Stimulated activated effector memory CD8-positive, alpha-beta T cell treated with anti-CD3 and anti-CD28 coated beads, Interleukin-12 subunit alpha, Interleukin-12 subunit beta, amount 100 ng/mL, for 72 hours (primary cell): ENCODE measurements at regions not wholly inside any gene's neighbourhood (a gene's known extent, or its start where the extent isn't known, plus 50 kb on each side); places are given as distances from the start of the nearest gene placed in this dataset.
"Not testable (repeated sequence)": the region's sequence is repeated elsewhere in the genome, so short reads cannot be mapped to it uniquely, and the experiment has no call there.

Source experiments
- ATAC-seq: fragments of 150-1000 bp; cut with Tn5 transposase; 2 replicates; pipeline ENCODE4 v1.10.0; 2021
- DNase-seq, 2 donors: peaks; one replicate each; pipeline ENCODE4 v3.0.0; 2021 to 2022; ENCODE audit warnings: low spot score in 2 of 2
- H3K27ac Mint-ChIP-seq: one replicate; pipeline ENCODE4 v1.8.0; 2022; ENCODE audit warnings: mild to moderate bottlenecking, mixed read lengths
- H3K36me3 Mint-ChIP-seq: one replicate; pipeline ENCODE4 v1.8.0; 2022; ENCODE audit warnings: mild to moderate bottlenecking, mixed read lengths
- H3K4me1 Mint-ChIP-seq: one replicate; pipeline ENCODE4 v1.8.0; 2022; ENCODE audit warnings: mixed read lengths
- H3K4me3 Mint-ChIP-seq: one replicate; pipeline ENCODE4 v1.8.0; 2022; ENCODE audit warnings: mild to moderate bottlenecking, mixed read lengths
- H3K9me3 Mint-ChIP-seq: one replicate; pipeline ENCODE4 v1.8.0; 2022; ENCODE audit warnings: mixed read lengths

GRCh38 chr6:9332241-9332780 is 897.0 kb upstream of the SLC35B3 start:
- Mint-ChIP-seq H3K4me1 (no peaks in the 10 kb centered on the region), H3K4me3 (no peak overlapping the region), H3K36me3 (no peaks in the 10 kb centered on the region), H3K9me3 (peaks cover 15% of the 10 kb centered on the region), H3K27ac (no peak overlapping the region)
- DNase-seq, result no peak
- no peak for ATAC-seq

GRCh38 chr6:9316831-9317230 is 881.5 kb upstream of the SLC35B3 start:
- no peak for DNase-seq
- Mint-ChIP-seq H3K9me3 (peaks cover 8% of the 10 kb centered on the region), H3K36me3 (no peaks in the 10 kb centered on the region), H3K4me3 (no peak overlapping the region), H3K4me1 (no peaks in the 10 kb centered on the region), H3K27ac (no peak overlapping the region)
- no peak for ATAC-seq

GRCh38 chr6:9315966-9316650 is 880.8 kb upstream of the SLC35B3 start:
- DNase-seq (no peak), ATAC-seq (no peak)
- Mint-ChIP-seq H3K9me3 (peaks cover 8% of the 10 kb centered on the region), H3K4me3 (no peak overlapping the region), H3K4me1 (no peaks in the 10 kb centered on the region), H3K27ac (no peak overlapping the region), H3K36me3 (no peaks in the 10 kb centered on the region)

GRCh38 chr6:9308284-9308683 is 872.9 kb upstream of the SLC35B3 start:
- no peak for ATAC-seq
- H3K4me1 Mint-ChIP-seq, result no peaks in the 10 kb centered on the region
- no peaks in the 10 kb centered on the region for H3K36me3 Mint-ChIP-seq
- H3K4me3 Mint-ChIP-seq, result no peak overlapping the region
- peaks cover 10% of the 10 kb centered on the region for H3K9me3 Mint-ChIP-seq
- DNase-seq, result no peak
- no peak overlapping the region for H3K27ac Mint-ChIP-seq

GRCh38 chr6:9307786-9308185 is 872.4 kb upstream of the SLC35B3 start:
- Mint-ChIP-seq H3K4me3 (no peak overlapping the region), H3K36me3 (no peaks in the 10 kb centered on the region), H3K4me1 (no peaks in the 10 kb centered on the region), H3K9me3 (peaks cover 9% of the 10 kb centered on the region), H3K27ac (no peak overlapping the region)
- DNase-seq, result no peak
- no peak for ATAC-seq

- Mint-ChIP-seq H3K36me3 (no peaks in the 10 kb centered on the region), H3K4me1 (no peaks in the 10 kb centered on the region), H3K4me3 (no peak overlapping the region), H3K9me3 (peaks cover 9% of the 10 kb centered on the region), H3K27ac (no peak overlapping the region)
- no peak for ATAC-seq
- DNase-seq, result no peak
Measured at GRCh38 chr6:9307187-9307586, 871.8 kb upstream of the SLC35B3 start.

- H3K4me1 Mint-ChIP-seq, result no peaks in the 10 kb centered on the region
- no peak overlapping the region for H3K27ac Mint-ChIP-seq
- no peaks in the 10 kb centered on the region for H3K36me3 Mint-ChIP-seq
- peaks cover 15% of the 10 kb centered on the region for H3K9me3 Mint-ChIP-seq
- H3K4me3 Mint-ChIP-seq, result no peak overlapping the region
- no peak for DNase-seq
- no peak for ATAC-seq
Measured at GRCh38 chr6:9295644-9296043, 860.3 kb upstream of the SLC35B3 start.

GRCh38 chr6:9292975-9293374 is 857.6 kb upstream of the SLC35B3 start:
- peaks cover 10% of the 10 kb centered on the region for H3K9me3 Mint-ChIP-seq
- DNase-seq, result no peak
- no peak overlapping the region for H3K4me3 Mint-ChIP-seq

GRCh38 chr6:9290342-9290741 is 855.0 kb upstream of the SLC35B3 start:
- not testable (repeated sequence) for DNase-seq, H3K27ac Mint-ChIP-seq

More at GRCh38 chr6:9292975-9293374, 857.6 kb upstream of the SLC35B3 start:
- ATAC-seq, result no peak
- H3K27ac Mint-ChIP-seq, result no peak overlapping the region
- H3K36me3 Mint-ChIP-seq, result no peaks in the 10 kb centered on the region
- no peaks in the 10 kb centered on the region for H3K4me1 Mint-ChIP-seq

GRCh38 chr6:9272671-9273070 is 837.3 kb upstream of the SLC35B3 start:
- ATAC-seq (no peak), DNase-seq (no peak)
- no peaks in the 10 kb centered on the region for H3K36me3 Mint-ChIP-seq
- H3K9me3 Mint-ChIP-seq, result peaks cover 10% of the 10 kb centered on the region
- H3K4me1 Mint-ChIP-seq, result no peaks in the 10 kb centered on the region
- H3K27ac Mint-ChIP-seq, result no peak overlapping the region
- H3K4me3 Mint-ChIP-seq, result no peak overlapping the region

More at GRCh38 chr6:9290342-9290741, 855.0 kb upstream of the SLC35B3 start:
- ATAC-seq, H3K4me1 Mint-ChIP-seq, H3K9me3 Mint-ChIP-seq, H3K4me3 Mint-ChIP-seq, H3K36me3 Mint-ChIP-seq: not testable (repeated sequence)

- ATAC-seq, result no peak
Measured at GRCh38 chr6:9266741-9267140, 831.4 kb upstream of the SLC35B3 start.

GRCh38 chr6:9257215-9257614 is 821.9 kb upstream of the SLC35B3 start:
- no peak for DNase-seq
- Mint-ChIP-seq H3K36me3 (no peaks in the 10 kb centered on the region), H3K4me1 (no peaks in the 10 kb centered on the region), H3K27ac (no peak overlapping the region), H3K9me3 (peaks cover 12% of the 10 kb centered on the region), H3K4me3 (no peak overlapping the region)
- ATAC-seq, result no peak

More at GRCh38 chr6:9266741-9267140, 831.4 kb upstream of the SLC35B3 start:
- peaks cover 15% of the 10 kb centered on the region for H3K9me3 Mint-ChIP-seq
- H3K27ac Mint-ChIP-seq, result no peak overlapping the region
- H3K4me1 Mint-ChIP-seq, result no peaks in the 10 kb centered on the region
- DNase-seq, result no peak
- H3K36me3 Mint-ChIP-seq, result no peaks in the 10 kb centered on the region
- H3K4me3 Mint-ChIP-seq, result no peak overlapping the region

- no peak for DNase-seq
- Mint-ChIP-seq H3K4me3 (no peak overlapping the region), H3K27ac (no peak overlapping the region), H3K36me3 (no peaks in the 10 kb centered on the region), H3K4me1 (no peaks in the 10 kb centered on the region), H3K9me3 (peaks cover 2% of the 10 kb centered on the region)
- ATAC-seq, result no peak
Measured at GRCh38 chr6:9254251-9254650, 818.9 kb upstream of the SLC35B3 start.

- Mint-ChIP-seq H3K36me3 (no peaks in the 10 kb centered on the region), H3K4me1 (no peaks in the 10 kb centered on the region), H3K4me3 (no peak overlapping the region), H3K27ac (no peak overlapping the region), H3K9me3 (peaks cover 2% of the 10 kb centered on the region)
- DNase-seq (no peak), ATAC-seq (no peak)
Measured at GRCh38 chr6:9252799-9253198, 817.5 kb upstream of the SLC35B3 start.

GRCh38 chr6:9250852-9251251 is 815.5 kb upstream of the SLC35B3 start:
- no peak for DNase-seq
- ATAC-seq, result no peak
- Mint-ChIP-seq H3K4me1 (no peaks in the 10 kb centered on the region), H3K36me3 (no peaks in the 10 kb centered on the region), H3K9me3 (peaks cover 2% of the 10 kb centered on the region), H3K27ac (no peak overlapping the region), H3K4me3 (no peak overlapping the region)

- H3K27ac Mint-ChIP-seq, result no peak overlapping the region
- no peaks in the 10 kb centered on the region for H3K4me1 Mint-ChIP-seq
- H3K36me3 Mint-ChIP-seq, result no peaks in the 10 kb centered on the region
- H3K9me3 Mint-ChIP-seq, result peaks cover 1% of the 10 kb centered on the region
- ATAC-seq, result no peak
- DNase-seq, result no peak
- H3K4me3 Mint-ChIP-seq, result no peak overlapping the region
Measured at GRCh38 chr6:9248133-9248532, 812.8 kb upstream of the SLC35B3 start.
